ENCODE measurements at regions not wholly inside any gene's neighbourhood (a gene's known extent, or its start where the extent isn't known, plus 50 kb on each side); places are given as distances from the start of the nearest gene placed in this dataset.
"Not testable (repeated sequence)": the region's sequence is repeated elsewhere in the genome, so short reads cannot be mapped to it uniquely, and the experiment has no call there.

- DNase-seq (ENCODE audit: low read depth) = no peak
These were observed 307.3 kb upstream of the CNTNAP5 start for GRCh38 chr2:123717636-123718334.

DNA sequence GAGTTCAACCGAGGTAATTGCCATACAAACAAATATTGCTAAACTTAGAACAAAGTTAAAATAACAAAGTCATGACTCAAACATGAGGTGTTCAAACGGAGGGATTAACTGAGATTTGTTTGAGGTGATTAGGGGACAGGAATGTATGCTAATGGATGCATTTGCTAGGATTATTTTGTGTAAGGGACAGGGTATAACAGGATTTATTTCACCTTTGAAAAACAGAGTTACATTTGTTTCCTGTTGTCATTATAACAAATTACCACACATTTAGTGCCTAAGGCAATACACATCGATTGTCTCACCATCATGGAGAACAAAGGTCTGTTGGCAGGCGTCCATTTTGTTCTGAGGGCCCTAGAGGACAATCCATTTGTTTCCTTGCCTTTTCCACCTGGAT is 304.3 kb upstream of the CNTNAP5 start:
- no peak for DNase-seq (ENCODE audit: low read depth)

DNA sequence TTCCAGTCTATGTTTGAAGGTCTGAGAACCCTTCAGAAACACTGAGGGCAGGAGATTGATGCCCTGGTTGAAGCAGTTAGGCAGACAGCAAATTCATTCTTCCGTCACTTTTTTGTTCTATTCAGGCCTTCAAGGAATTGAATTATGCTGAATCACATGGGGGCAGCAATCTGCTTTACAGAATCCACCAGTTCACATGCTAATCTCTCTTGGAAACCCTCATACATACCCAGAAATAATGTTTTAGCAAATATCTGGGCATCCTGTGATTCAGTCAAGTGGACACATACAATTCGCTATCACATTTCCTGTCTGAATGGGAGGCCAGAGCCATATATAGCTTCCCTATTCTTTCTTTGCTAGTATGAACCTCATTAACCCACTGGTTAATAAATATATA is 301.4 kb upstream of the CNTNAP5 start:
- DNase-seq (ENCODE audit: low read depth) = no peak

DNA sequence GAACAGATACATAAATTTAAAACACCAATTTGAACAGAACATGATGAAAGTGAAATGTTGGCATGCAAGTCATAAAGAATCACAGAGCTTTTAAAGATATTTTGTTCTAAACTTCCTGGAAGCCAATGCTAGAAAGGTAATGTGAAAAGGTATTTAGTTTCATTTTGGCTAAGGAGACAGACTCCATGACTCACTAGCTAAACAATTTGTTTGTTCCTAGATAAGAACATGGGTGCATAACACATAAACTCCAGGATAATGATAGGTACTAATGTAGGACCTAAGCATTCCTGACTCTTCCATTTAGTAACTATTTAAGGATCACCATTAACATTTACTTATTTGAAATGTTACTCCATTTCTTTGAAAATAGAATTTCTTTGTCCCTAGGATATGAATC is 292.5 kb upstream of the CNTNAP5 start:
- no peak for DNase-seq (ENCODE audit: low read depth)

DNA sequence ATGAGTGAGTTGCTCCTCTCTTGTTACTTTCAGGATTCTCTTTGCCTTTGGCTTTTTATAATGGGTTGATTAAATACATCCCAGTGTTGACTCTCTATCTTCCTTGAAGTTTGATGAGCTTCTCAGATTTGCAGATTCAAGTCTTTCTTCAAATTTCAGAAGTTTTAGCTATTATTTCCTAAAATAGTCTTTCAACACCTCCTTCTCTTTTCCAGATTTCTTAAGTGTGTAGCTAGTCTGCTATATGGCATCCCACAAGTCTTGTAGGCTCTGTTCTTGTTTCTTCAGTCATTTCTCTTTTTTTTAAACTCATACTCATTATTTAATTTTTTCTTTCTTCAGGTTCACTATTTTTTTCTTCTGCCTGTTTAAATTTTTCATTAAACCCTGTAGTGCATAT is 287.7 kb upstream of the CNTNAP5 start:
- no peak for DNase-seq (ENCODE audit: low read depth)

- no peak for DNase-seq (ENCODE audit: low read depth)
These were observed 286.4 kb upstream of the CNTNAP5 start for GRCh38 chr2:123738643-123739042.

- no peak for DNase-seq (ENCODE audit: low read depth)
These were observed 279.1 kb upstream of the CNTNAP5 start for GRCh38 chr2:123746006-123746405.

GRCh38 chr2:123747326-123747725 is 277.8 kb upstream of the CNTNAP5 start:
- no peak for DNase-seq (ENCODE audit: low read depth)

DNA sequence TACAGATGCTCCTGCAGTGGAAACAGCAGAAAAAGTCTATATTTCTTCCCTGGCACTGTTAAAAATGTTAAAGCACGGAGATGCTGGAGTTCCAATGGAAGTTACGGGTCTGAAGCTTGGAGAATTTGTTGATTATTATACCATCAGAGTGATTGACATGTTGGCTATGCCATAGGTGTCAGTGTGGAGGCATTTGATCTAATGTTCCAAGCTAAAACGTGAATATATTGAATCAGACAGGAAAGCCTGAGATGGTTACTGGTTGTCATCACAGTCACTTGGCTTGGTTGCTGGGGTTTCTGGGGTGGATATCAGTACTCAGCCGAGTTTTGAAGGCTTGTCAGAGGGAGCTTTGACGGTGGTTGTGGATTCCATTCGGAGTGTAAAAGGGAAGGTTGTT is 262.9 kb upstream of the CNTNAP5 start:
- DNase-seq (ENCODE audit: low read depth) = no peak

DNA sequence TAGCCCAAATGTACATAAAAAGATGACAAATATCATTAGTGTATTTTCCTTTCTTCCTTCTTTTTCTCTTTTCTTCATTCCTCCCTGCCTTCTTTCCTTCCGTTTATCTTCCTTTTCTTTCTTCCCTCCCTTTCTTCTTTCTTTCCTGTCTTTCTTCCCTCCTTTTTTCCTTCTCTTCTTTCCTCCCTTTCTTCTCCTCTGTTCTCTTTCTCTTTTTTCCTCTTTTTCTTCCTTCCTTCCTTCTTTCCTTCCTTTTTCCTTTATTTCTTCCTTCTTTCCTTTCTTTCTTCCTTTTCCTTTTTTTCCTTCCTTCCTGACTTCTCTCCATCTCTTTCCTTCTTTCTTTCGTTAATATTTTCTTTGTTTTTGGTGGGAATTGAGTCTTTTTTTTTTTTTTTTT is 256.9 kb upstream of the CNTNAP5 start:
- no peak for DNase-seq (ENCODE audit: low read depth)

GRCh38 chr2:123769001-123769400 is 256.1 kb upstream of the CNTNAP5 start:
- no peak for DNase-seq (ENCODE audit: low read depth)

- DNase-seq (ENCODE audit: low read depth) = no peak
These were observed 253.9 kb upstream of the CNTNAP5 start for GRCh38 chr2:123770996-123771720.

- DNase-seq (ENCODE audit: low read depth) = no peak
These were observed 253.0 kb upstream of the CNTNAP5 start for GRCh38 chr2:123771928-123772632.

DNA sequence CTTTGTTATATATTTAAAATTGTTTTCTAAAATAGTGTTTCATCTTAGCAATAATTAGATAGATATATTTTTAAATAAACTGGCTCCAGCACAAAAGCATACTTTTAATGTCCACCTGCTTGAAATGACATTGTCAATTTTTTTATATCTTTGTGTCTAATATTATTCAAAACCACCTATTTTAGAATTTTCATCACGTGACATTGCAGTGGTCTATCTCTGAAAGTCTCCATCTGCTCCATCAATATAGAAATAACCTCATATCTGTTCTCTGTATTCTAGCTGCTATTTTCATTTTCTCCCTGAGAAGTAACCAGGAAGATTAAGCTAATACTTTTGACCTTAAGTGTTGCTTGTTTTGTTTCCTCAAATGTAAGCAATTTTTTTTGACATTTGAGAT is 248.0 kb upstream of the CNTNAP5 start:
- DNase-seq (ENCODE audit: low read depth) = no peak

GRCh38 chr2:123783164-123783563 is 241.9 kb upstream of the CNTNAP5 start:
- no peak for DNase-seq (ENCODE audit: low read depth)

DNA sequence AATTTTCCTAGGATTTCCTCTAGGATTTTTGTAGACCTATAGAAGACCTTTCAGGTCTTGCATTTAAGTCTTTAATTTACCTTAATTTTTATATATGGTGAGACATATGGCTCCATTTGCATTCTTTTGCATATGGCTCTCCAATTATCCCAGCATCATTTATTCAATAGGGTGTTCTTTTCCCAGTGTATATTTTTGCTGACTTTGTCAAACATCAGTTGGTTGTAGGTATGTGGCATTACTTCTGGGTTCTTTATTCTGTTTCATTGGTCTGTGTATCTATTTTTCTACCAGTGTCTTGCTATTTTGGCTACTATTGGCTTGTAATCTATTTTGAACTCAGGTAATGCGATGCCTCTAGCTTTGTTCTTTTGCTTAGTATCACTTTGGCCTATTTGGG is 239.8 kb upstream of the CNTNAP5 start:
- no peak for DNase-seq (ENCODE audit: low read depth)

DNA sequence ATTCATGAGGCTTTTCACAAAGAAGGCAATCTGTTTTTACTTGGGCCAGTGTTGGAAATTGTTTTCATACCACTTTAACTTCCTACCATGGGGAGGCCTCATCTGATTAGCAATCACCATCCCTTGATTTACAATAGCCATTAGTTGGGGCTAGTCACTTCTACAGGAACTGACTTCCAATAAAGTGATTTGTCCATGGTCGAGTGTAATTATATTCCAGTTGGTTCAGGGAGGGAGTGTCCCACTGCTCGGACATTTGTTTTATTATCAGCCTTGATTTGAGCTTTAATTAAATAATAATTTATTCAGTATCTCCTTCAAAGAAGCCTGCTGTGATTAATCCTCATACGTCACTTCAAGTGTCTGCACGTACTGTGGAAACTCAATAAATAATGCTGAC is 233.9 kb upstream of the CNTNAP5 start:
- no peak for DNase-seq (ENCODE audit: low read depth)

DNA sequence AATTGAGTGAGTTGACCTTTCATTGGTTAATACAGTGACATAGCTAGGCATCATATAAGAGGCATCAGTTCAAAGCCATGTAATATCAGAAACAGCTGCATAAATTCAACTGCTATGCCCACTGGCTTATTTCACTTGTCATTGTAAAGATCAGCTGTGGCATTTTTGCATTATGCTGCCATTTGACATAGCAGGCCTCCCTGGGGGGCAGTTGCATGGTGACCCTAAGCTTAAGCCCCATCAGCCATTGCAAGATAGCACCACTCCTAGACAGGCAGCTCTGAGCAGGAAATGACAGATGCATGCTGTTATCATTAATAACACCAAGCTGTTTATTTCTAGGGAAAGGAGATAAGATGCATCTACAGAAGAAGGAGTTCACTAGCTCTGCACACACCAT is 233.4 kb upstream of the CNTNAP5 start:
- no peak for DNase-seq (ENCODE audit: low read depth)

DNA sequence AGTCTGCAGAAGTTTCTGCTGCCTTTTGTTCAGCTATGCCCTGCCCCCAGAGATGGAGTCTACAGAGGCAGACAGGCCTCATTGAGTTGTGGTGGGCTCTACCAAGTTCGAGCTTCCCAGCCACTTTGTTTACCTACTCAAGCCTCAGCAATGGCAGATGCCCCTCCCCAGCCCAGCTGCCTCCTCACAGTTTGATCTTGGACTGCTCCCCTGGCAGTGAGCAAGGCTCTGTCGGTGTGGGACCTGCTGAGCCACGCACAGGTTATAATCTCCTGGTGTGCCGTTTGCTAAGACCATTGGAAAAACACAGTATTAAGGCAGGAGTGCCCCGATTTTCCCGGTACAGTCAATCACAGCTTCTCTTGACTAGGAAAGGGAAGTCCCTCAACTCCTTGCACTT is 221.0 kb upstream of the CNTNAP5 start:
- not testable (repeated sequence) for DNase-seq (ENCODE audit: low read depth)

DNA sequence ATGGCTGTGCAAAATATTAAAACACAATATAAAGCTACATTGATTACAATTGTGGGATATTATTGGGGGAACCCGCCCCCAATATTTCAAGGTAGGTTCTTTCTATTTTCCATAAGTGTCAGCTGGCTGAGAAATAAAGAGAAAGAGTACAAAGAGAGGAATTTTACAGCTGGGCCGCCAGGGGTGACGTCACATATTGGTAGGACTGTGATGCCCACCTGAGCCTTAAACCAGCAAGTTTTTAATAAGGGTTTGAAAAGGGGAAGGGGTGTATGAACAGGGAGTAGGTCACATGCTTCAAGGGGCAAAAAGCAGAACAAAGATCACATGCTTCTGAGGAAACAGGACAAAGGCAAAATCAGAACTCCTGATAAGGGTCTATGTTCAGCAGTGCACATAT is 219.3 kb upstream of the CNTNAP5 start:
- DNase-seq (ENCODE audit: low read depth) = not testable (repeated sequence)

- no peak for DNase-seq (ENCODE audit: low read depth)
These were observed 216.8 kb upstream of the CNTNAP5 start for GRCh38 chr2:123808243-123808642.

DNA sequence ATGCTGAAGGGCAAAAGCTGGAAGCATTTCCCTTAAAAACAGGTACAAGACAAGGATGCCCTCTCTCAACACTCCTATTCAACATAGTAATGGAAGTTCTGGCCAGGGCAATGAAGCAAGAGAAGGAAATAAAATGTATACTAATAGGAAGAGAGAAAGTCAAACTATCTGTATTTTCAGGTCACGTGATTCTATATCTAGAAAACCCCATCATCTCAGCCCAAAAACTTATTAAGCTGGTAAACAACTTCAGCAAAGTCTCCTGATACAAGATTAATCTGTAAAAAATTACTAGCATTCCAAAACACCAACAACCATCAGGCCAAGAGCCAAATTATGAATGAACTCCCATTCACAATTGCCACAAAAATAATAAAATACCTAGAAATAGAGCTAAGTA is 213.2 kb upstream of the CNTNAP5 start:
- DNase-seq (ENCODE audit: low read depth) = no peak

DNA sequence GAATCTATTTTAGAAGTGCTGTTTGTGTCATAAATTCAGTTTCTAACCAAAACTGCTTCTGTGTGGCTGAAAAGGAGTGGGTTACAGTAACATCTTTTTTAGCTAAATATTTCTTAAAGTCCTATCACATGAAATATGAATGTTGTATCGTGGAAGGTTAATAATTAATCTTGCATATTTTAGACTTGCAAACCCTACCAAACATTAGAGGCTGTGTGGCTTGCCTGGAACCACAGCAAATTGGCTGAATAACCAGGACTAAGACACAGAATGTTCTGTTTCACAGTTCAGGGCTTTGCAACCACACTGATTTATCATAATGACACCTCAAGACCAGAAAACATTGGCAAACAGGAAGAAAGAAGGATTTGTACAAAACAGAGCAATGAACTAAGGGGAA is 208.9 kb upstream of the CNTNAP5 start:
- no peak for DNase-seq (ENCODE audit: low read depth)

Data from EH (cell line).